ENCODE measurements at regions not wholly inside any gene's neighbourhood (a gene's known extent, or its start where the extent isn't known, plus 50 kb on each side); places are given as distances from the start of the nearest gene placed in this dataset.

DNA sequence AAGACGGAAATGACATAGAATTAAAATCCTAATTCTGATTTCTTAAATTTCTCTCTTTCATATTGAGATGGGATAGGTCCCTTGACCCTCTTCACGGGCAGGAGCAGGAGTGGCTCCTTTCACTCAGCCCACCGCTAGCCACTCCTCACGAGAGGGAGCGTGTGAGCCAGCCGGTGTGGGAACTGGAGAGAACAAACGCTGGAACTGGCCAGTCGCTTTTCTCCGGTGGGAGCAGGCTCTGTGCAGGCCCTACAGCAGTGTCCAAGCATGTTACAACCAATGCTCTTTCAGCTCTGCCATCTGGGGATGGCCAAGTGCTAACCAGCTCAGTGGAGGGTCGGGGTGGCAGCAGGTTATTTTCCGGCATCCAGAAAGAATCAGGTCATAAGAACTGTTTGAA lies 815.5 kb upstream of the ADGRL4 start:
- CTCF ChIA-PET = no interaction called here
- BruUV-seq (replicated peaks) = no TSS peak

GRCh38 chr1:79819140-79819539 lies 812.6 kb upstream of the ADGRL4 start:
- BruUV-seq (replicated peaks) = no TSS peak
- no peak for TF ChIP-seq EZH2 (IDR thresholded peaks at IDR 0.05; ENCODE audit: borderline replicate concordance, low read depth, low read length, poor library complexity, severe bottlenecking)
- TF ChIP-seq, protein P1, sequence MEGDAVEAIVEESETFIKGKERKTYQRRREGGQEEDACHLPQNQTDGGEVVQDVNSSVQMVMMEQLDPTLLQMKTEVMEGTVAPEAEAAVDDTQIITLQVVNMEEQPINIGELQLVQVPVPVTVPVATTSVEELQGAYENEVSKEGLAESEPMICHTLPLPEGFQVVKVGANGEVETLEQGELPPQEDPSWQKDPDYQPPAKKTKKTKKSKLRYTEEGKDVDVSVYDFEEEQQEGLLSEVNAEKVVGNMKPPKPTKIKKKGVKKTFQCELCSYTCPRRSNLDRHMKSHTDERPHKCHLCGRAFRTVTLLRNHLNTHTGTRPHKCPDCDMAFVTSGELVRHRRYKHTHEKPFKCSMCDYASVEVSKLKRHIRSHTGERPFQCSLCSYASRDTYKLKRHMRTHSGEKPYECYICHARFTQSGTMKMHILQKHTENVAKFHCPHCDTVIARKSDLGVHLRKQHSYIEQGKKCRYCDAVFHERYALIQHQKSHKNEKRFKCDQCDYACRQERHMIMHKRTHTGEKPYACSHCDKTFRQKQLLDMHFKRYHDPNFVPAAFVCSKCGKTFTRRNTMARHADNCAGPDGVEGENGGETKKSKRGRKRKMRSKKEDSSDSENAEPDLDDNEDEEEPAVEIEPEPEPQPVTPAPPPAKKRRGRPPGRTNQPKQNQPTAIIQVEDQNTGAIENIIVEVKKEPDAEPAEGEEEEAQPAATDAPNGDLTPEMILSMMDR (conservative IDR thresholded peaks at IDR 0.05; ENCODE audit: low read depth, low read length) = no peak
- intact Hi-C loops (cut with micrococcal nuclease; ENCODE audit: unreplicated experiment) = no loop called here
- Histone ChIP-seq H3K36me3 (ENCODE audit: insufficient read depth, low read length, poor library complexity, severe bottlenecking) (no peaks in the 10 kb centered on the region), H3K27ac (ENCODE audit: low read depth, low read length, poor library complexity, severe bottlenecking) (no peak overlapping the region), H3K27me3 (replicated peaks; ENCODE audit: insufficient read depth, low read depth, low read length, poor library complexity) (no peaks in the 10 kb centered on the region), H3K9me3 (ENCODE audit: low read depth, low read length, poor library complexity, severe bottlenecking) (no peaks in the 10 kb centered on the region), H3K4me1 (ENCODE audit: insufficient read depth, low read length, poor library complexity, severe bottlenecking) (no peaks in the 10 kb centered on the region), H3K4me3 (ENCODE audit: low read depth, low read length, poor library complexity, severe bottlenecking) (no peak overlapping the region)
- ChIA-PET POLR2A (ENCODE audit: low non-redundant PET) (no interaction called here), CTCF (no interaction called here)
- no peak for DNase-seq (ENCODE audit: low spot score)

More for the DNA sequence above, 815.5 kb upstream of the ADGRL4 start:
- no peak for TF ChIP-seq EZH2 (IDR thresholded peaks at IDR 0.05; ENCODE audit: borderline replicate concordance, low read depth, low read length, poor library complexity, severe bottlenecking)
- TF ChIP-seq, protein P1 (conservative IDR thresholded peaks at IDR 0.05; ENCODE audit: low read depth, low read length) = no peak
- intact Hi-C loops (cut with micrococcal nuclease; ENCODE audit: unreplicated experiment) = no loop called here
- POLR2A ChIA-PET (ENCODE audit: low non-redundant PET) = no interaction called here
- no peak for DNase-seq (ENCODE audit: low spot score)
- Histone ChIP-seq H3K36me3 (ENCODE audit: insufficient read depth, low read length, poor library complexity, severe bottlenecking) (no peaks in the 10 kb centered on the region), H3K27me3 (replicated peaks; ENCODE audit: insufficient read depth, low read depth, low read length, poor library complexity) (no peaks in the 10 kb centered on the region), H3K4me3 (ENCODE audit: low read depth, low read length, poor library complexity, severe bottlenecking) (no peak overlapping the region), H3K27ac (ENCODE audit: low read depth, low read length, poor library complexity, severe bottlenecking) (no peak overlapping the region), H3K4me1 (ENCODE audit: insufficient read depth, low read length, poor library complexity, severe bottlenecking) (peaks cover 1% of the 10 kb centered on the region), H3K9me3 (ENCODE audit: low read depth, low read length, poor library complexity, severe bottlenecking) (no peaks in the 10 kb centered on the region)

- Histone ChIP-seq H3K27me3 (replicated peaks; ENCODE audit: insufficient read depth, low read depth, low read length, poor library complexity) (no peaks in the 10 kb centered on the region), H3K36me3 (ENCODE audit: insufficient read depth, low read length, poor library complexity, severe bottlenecking) (no peaks in the 10 kb centered on the region), H3K4me3 (ENCODE audit: low read depth, low read length, poor library complexity, severe bottlenecking) (no peak overlapping the region), H3K9me3 (ENCODE audit: low read depth, low read length, poor library complexity, severe bottlenecking) (no peaks in the 10 kb centered on the region), H3K27ac (ENCODE audit: low read depth, low read length, poor library complexity, severe bottlenecking) (no peak overlapping the region), H3K4me1 (ENCODE audit: insufficient read depth, low read length, poor library complexity, severe bottlenecking) (no peaks in the 10 kb centered on the region)
- POLR2A ChIA-PET (ENCODE audit: low non-redundant PET) = no interaction called here
- TF ChIP-seq, protein P1 (conservative IDR thresholded peaks at IDR 0.05; ENCODE audit: low read depth, low read length) = no peak
- TF ChIP-seq EZH2 (IDR thresholded peaks at IDR 0.05; ENCODE audit: borderline replicate concordance, low read depth, low read length, poor library complexity, severe bottlenecking) = no peak
- no peak for DNase-seq (ENCODE audit: low spot score)
- CTCF ChIA-PET = no interaction called here
- intact Hi-C loops (cut with micrococcal nuclease; ENCODE audit: unreplicated experiment) = no loop called here
- no TSS peak for BruUV-seq (replicated peaks)
These were observed 810.6 kb upstream of the ADGRL4 start for GRCh38 chr1:79817031-79817560.

Data from A673 (cell line).